ENCODE measurements at regions not wholly inside any gene's neighbourhood (a gene's known extent, or its start where the extent isn't known, plus 50 kb on each side); places are given as distances from the start of the nearest gene placed in this dataset.
"Not testable (repeated sequence)": the region's sequence is repeated elsewhere in the genome, so short reads cannot be mapped to it uniquely, and the experiment has no call there.

DNA sequence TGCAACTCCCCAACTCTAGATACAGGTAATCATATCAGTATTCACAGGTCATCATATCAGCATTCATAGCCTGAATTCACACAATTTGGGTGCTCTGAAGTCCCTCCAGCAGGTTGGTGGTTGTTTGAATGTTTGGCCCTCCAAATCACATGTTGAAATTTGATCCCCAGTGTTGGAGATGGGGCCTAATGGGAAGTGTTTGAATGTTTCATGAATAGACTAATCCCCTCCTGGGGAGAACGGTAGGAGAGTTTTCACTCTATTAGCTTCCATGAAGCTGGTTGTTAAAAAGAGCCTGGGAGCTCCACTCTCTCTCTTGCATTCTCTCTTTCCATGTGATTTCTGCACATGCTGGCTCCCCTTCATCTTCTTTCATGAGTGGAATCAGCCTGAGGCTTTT, 288.6 kb upstream of the PCDH9 start:
- Histone ChIP-seq H3K4me1 (no peaks in the 10 kb centered on the region), H3K27ac (no peak overlapping the region), H3K27me3 (no peaks in the 10 kb centered on the region), H3K4me3 (no peak overlapping the region), H3K36me3 (no peaks in the 10 kb centered on the region), H3K9me3 (no peaks in the 10 kb centered on the region)
- ATAC-seq (ENCODE audit: low FRiP score in 2 of 2) (no peak), DNase-seq (no peak)
- WGBS, 2 donors = 50 to 57% methylated on average over 1 of the region's 1 CpG
- TF ChIP-seq POLR2A (IDR thresholded peaks at IDR 0.05) (no peak), EP300 (IDR thresholded peaks at IDR 0.05) (no peak), POLR2AphosphoS5 (IDR thresholded peaks at IDR 0.05) (no peak)
- TF ChIP-seq, protein P1, sequence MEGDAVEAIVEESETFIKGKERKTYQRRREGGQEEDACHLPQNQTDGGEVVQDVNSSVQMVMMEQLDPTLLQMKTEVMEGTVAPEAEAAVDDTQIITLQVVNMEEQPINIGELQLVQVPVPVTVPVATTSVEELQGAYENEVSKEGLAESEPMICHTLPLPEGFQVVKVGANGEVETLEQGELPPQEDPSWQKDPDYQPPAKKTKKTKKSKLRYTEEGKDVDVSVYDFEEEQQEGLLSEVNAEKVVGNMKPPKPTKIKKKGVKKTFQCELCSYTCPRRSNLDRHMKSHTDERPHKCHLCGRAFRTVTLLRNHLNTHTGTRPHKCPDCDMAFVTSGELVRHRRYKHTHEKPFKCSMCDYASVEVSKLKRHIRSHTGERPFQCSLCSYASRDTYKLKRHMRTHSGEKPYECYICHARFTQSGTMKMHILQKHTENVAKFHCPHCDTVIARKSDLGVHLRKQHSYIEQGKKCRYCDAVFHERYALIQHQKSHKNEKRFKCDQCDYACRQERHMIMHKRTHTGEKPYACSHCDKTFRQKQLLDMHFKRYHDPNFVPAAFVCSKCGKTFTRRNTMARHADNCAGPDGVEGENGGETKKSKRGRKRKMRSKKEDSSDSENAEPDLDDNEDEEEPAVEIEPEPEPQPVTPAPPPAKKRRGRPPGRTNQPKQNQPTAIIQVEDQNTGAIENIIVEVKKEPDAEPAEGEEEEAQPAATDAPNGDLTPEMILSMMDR (IDR thresholded peaks at IDR 0.05) = no peak

DNA sequence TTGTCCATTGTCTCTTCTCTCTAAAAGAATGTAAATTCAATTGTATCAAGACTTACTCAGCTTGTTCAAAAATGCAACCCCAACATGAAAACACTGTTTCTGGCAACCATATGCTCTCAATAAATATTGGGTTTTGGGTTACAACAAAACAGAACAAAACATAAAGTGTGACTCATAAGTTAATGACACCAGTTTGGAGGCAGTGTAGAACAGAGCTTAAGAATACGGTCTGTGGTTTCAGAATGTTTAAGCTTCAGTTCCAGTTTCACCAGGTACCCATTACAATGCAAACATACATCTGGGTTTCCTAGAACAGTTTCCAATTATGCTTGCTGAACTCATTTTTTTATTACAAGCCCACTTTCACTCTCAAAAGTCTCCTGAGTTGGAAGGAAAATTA, 285.8 kb upstream of the PCDH9 start:
- Histone ChIP-seq H3K4me1 (no peaks in the 10 kb centered on the region), H3K9me3 (no peaks in the 10 kb centered on the region), H3K27ac (no peak overlapping the region), H3K4me3 (no peak overlapping the region), H3K27me3 (no peaks in the 10 kb centered on the region), H3K36me3 (no peaks in the 10 kb centered on the region)
- DNase-seq = no peak
- no peak for ATAC-seq (ENCODE audit: low FRiP score in 2 of 2)
- no peak for TF ChIP-seq EP300 (IDR thresholded peaks at IDR 0.05)
- TF ChIP-seq, protein P1 (IDR thresholded peaks at IDR 0.05) = no peak
- no peak for TF ChIP-seq POLR2AphosphoS5 (IDR thresholded peaks at IDR 0.05)
- TF ChIP-seq POLR2A (IDR thresholded peaks at IDR 0.05) = no peak
- 68 to 74% methylated on average over 1 of the region's 1 CpG for WGBS, 2 donors

DNA sequence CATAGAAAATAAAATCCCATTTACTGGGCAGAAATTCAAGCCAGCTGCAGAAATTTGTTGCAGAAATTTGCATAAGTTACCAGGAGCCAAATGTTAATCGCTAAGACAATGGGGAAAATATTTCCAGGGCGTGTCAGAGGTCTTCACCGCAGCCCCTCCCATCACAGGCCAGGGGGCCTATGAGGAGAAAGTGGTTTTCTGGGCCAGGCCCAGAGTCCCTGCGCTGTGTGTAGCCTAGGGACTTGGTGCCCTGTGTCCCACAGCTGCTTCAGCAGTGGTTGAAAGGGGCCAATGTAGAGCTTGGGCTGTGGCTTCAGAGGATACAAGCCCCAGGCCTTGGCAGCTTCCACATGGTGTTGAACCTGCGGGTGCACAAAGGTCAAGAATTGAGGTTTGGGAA, 278.9 kb upstream of the PCDH9 start:
- WGBS, 2 donors = 82 to 85% methylated on average over 3 to 5 of the region's 5 CpGs
- Histone ChIP-seq H3K36me3 (no peaks in the 10 kb centered on the region), H3K4me1 (no peaks in the 10 kb centered on the region), H3K27ac (no peak overlapping the region), H3K4me3 (no peak overlapping the region), H3K9me3 (no peaks in the 10 kb centered on the region), H3K27me3 (no peaks in the 10 kb centered on the region)
- no peak for DNase-seq
- TF ChIP-seq, protein P1 (IDR thresholded peaks at IDR 0.05) = no peak
- TF ChIP-seq POLR2A (IDR thresholded peaks at IDR 0.05) (no peak), EP300 (IDR thresholded peaks at IDR 0.05) (no peak), POLR2AphosphoS5 (IDR thresholded peaks at IDR 0.05) (no peak)
- no peak for ATAC-seq (ENCODE audit: low FRiP score in 2 of 2)

DNA sequence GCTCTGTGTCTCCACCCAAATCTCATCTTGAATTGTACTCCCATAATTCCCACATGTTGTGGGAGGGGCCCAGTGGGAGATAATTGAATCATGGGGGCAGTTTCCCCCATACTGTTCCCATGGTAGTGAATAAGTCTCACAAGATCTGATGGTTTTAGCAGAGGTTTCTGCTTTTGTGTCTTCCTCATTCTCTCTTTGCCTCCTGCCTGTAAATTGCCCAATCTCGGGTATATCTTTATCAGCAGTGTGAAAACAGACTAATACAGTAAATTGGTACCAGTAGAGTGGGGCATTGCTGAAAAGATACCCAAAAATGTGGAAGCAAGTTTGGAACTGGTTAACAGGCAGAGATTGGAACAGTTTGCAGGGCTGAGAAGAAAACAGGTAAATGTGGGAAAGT, 278.1 kb upstream of the PCDH9 start:
- not testable (repeated sequence) for H3K9me3 ChIP-seq; H3K27me3 ChIP-seq; H3K27ac ChIP-seq; H3K36me3 ChIP-seq; ATAC-seq (ENCODE audit: low FRiP score in 2 of 2); H3K4me1 ChIP-seq; DNase-seq; H3K4me3 ChIP-seq
- WGBS, 2 donors = 88 to 89% methylated on average over 1 of the region's 1 CpG

DNA sequence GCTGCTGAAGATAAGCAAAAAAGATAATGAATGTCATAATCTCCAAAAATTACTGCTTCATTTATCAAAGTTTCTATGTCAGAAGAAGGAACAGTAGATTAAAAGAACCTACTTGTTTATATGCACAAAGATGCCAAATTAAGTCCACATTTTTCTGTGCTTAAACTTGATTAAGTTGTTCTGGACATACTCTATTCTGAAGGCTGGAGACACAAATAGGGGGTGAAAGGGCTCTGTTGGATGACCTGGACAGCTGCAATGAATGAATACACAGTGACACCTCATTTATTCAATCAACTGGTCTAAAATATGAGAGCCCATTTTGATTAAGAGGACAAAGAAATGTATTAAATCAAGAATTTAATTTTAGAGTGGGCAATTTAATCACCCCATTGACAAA, 276.3 kb upstream of the PCDH9 start:
- TF ChIP-seq EP300 (IDR thresholded peaks at IDR 0.05) (no peak), POLR2A (IDR thresholded peaks at IDR 0.05) (no peak)
- TF ChIP-seq, protein P1 (IDR thresholded peaks at IDR 0.05) = no peak
- H3K4me1 ChIP-seq = no peaks in the 10 kb centered on the region
- no peaks in the 10 kb centered on the region for H3K27me3 ChIP-seq
- no peak overlapping the region for H3K4me3 ChIP-seq
- H3K9me3 ChIP-seq = no peaks in the 10 kb centered on the region
- ATAC-seq (ENCODE audit: low FRiP score in 2 of 2) = no peak
- no peak overlapping the region for H3K27ac ChIP-seq
- DNase-seq = no peak
- no peaks in the 10 kb centered on the region for H3K36me3 ChIP-seq

Measured in upper lobe of left lung (tissue), 6 donors.